ENCODE measurements at regions not wholly inside any gene's neighbourhood (a gene's known extent, or its start where the extent isn't known, plus 50 kb on each side); places are given as distances from the start of the nearest gene placed in this dataset.
"Not testable (repeated sequence)": the region's sequence is repeated elsewhere in the genome, so short reads cannot be mapped to it uniquely, and the experiment has no call there.

DNA sequence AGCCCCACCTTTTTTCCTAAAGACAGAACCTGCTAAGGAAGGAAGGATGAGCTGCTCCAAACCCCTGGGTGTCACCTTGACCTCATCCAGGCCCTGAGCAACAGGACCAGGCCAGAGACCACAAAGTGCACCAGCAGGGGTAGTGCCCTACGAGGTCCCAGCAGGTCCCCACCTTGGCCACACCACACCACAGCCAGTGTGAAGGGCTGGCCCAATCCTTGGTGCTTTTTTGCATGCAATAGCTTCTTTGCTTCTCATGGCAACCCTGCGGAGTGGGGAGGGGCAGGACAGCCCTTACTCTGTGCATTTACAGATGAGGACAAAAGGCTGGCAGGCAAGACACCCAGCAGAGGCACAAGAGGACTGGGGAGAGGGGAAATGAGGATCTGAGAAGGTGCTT is 352.6 kb downstream of the BCL11B start:
- no peak for DNase-seq (ENCODE audit: extremely low spot score)
- TF ChIP-seq, protein P1, sequence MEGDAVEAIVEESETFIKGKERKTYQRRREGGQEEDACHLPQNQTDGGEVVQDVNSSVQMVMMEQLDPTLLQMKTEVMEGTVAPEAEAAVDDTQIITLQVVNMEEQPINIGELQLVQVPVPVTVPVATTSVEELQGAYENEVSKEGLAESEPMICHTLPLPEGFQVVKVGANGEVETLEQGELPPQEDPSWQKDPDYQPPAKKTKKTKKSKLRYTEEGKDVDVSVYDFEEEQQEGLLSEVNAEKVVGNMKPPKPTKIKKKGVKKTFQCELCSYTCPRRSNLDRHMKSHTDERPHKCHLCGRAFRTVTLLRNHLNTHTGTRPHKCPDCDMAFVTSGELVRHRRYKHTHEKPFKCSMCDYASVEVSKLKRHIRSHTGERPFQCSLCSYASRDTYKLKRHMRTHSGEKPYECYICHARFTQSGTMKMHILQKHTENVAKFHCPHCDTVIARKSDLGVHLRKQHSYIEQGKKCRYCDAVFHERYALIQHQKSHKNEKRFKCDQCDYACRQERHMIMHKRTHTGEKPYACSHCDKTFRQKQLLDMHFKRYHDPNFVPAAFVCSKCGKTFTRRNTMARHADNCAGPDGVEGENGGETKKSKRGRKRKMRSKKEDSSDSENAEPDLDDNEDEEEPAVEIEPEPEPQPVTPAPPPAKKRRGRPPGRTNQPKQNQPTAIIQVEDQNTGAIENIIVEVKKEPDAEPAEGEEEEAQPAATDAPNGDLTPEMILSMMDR (IDR thresholded peaks at IDR 0.05; ENCODE audit: control extremely low read depth, extremely low read depth, low read depth, missing control alignments) = no peak
- CTCF ChIA-PET = interaction anchor here (1.3 kb wide), 1 partner anchor 9 kb away, joined by 5 read pairs; no protein-coding TSS in a partner anchor
- POLR2A ChIA-PET = no interaction called here

DNA sequence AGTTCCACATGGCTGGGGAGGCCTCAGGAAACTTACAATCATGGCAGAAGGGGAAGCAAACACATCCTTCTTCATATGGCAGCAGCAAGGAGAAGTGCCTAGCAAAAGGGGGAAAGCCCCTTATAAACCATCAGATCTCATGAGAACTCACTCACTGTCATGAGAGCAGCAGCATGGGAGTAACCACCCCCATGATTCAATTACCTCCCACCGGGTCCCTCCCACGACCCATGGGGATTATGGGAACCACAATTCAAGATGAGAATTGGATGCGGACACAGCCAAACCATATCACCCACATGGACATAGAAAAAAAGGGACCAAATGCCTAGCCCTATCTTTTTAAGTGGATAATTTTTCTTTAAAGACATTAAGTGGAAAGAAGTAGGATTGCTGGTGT is 350.7 kb downstream of the BCL11B start:
- CTCF ChIA-PET; POLR2A ChIA-PET; DNase-seq (ENCODE audit: extremely low spot score): not testable (repeated sequence)

DNA sequence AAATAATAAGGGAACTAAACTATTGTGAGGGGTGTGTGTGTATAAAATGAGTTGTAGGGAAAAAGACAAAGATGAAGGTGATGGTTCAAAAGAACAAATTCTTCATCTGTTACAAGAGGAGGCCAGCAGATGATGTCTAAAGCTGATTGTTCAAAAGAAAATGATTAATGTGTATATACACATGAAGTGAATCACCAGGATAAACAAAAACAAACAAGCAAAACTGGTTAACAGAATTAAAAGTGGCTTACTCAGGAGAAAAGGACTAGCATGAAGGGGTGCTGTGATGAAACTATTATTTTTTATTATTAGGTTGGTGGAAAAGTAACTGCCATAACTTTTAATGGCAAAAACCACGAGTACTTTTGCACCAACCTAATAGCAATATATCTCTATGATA is 348.4 kb downstream of the BCL11B start:
- ChIA-PET POLR2A (no interaction called here), CTCF (no interaction called here)
- TF ChIP-seq, protein P1 (IDR thresholded peaks at IDR 0.05; ENCODE audit: control extremely low read depth, extremely low read depth, low read depth, missing control alignments) = no peak
- no peak for DNase-seq (ENCODE audit: extremely low spot score)

DNA sequence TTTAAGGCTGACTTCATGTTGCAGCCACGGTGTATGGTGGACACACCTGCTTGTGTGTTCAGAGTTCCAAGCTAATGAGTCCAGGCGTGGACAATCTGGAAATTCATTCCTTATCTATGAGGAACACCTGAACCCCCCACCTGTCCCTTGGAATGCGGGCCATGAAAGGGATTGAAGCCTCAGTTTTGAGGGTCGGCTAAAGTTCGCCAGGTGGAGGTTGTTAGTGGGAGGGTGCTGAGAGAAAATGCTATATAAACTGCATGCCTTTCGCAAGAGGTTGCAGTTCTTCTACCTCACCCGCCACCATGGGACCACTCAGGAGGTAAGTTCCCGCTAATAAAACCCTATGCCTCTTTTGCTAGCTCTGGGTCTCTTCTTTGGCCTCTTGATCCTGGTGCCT is 348.0 kb downstream of the BCL11B start:
- TF ChIP-seq, protein P1 (IDR thresholded peaks at IDR 0.05; ENCODE audit: control extremely low read depth, extremely low read depth, low read depth, missing control alignments) = no peak
- CTCF ChIA-PET = no interaction called here

DNA sequence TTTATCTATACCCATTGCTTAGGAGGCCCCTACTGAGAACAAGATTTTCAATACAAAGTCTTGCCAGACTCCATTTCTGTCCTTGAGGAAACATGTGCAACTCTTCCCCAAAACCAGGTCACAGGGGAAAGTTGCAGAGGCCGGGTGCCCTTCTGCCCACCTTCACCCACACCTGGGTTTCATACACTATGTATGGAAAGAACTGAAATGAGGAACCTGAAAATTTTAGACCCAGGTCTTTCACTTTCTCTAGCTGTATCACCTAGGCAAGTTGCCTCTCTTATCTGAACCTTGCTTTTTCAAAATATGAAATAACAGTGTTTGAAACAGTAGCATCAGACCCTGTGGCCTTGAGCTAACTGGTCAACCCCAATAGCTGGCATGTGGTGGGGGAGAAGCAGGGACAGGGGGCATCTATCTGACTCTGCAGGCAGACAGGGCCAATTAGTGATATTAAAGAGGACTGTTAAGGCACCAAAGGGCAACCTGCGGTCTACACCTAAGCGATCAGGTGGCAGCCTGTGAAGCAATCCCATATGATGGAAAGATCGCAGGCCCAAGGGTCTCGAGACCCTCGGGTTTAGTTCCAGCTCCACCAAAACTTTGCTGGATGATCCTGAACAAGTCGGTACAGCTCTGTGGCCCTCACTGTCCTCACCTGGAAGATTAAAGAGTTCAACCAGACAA is 346.5 kb downstream of the BCL11B start:
- ChIA-PET CTCF (no interaction called here), POLR2A (no interaction called here)
- no peak for DNase-seq (ENCODE audit: extremely low spot score)
- TF ChIP-seq, protein P1 (IDR thresholded peaks at IDR 0.05; ENCODE audit: control extremely low read depth, extremely low read depth, low read depth, missing control alignments) = no peak

More for the DNA sequence above, 348.0 kb downstream of the BCL11B start:
- POLR2A ChIA-PET = no interaction called here
- no peak for DNase-seq (ENCODE audit: extremely low spot score)

DNA sequence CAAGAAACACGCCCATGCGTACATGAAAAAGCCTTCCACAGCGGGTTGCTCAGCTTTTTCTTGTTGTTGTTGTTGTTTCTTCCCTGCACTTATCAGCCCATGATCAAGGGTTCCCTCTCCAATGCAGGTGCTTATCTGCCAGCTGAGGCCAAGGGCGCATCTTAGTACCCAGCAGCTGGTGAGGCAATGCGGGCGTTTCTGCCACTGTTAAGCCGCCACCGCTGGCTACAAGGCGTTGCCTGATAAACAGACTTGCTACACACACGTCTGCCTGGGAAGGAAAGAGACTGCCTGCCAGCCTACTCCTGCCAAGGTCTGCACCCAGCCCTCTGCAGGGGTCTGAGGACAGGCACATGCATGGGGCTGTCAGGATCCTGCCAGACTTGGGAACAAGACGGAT is 345.9 kb downstream of the BCL11B start:
- ChIA-PET CTCF (no interaction called here), POLR2A (no interaction called here)

DNA sequence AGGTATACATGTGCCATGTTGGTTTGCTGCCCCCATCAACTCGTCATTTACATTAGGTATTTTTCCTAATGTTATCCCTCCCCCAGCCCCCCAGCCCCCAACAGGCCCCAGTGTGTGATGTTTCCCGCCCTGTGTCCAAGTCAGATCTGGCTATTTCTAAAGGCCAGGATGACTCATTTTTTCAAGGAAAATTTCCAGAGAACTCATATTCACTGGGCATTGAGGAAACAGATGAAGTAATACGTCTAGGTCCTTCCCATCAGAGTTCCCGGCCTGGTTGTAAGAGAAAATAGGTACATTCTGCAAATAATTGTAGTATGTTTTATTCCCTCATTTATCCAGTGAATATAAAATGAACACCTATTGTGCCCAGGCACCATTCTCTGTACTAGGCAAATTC is 345.2 kb downstream of the BCL11B start:
- POLR2A ChIA-PET = no interaction called here
- TF ChIP-seq, protein P1 (IDR thresholded peaks at IDR 0.05; ENCODE audit: control extremely low read depth, extremely low read depth, low read depth, missing control alignments) = no peak
- DNase-seq (ENCODE audit: extremely low spot score) = no peak
- CTCF ChIA-PET = no interaction called here

More for the DNA sequence above, 345.9 kb downstream of the BCL11B start:
- TF ChIP-seq, protein P1 (IDR thresholded peaks at IDR 0.05; ENCODE audit: control extremely low read depth, extremely low read depth, low read depth, missing control alignments) = no peak
- DNase-seq (ENCODE audit: extremely low spot score) = no peak
